H9 (cell line): ENCODE measurements at regions not wholly inside any gene's neighbourhood (a gene's known extent, or its start where the extent isn't known, plus 50 kb on each side); places are given as distances from the start of the nearest gene placed in this dataset.

ENCODE experiments used
- DNase-seq: peaks from one replicate; pipeline ENCODE4 v3.0.0-alpha.2; 2017
- H2AFZ ChIP-seq: one replicate; pipeline ENCODE4 v1.6.1; 2013; ENCODE audit warnings: mild to moderate bottlenecking, low read length, control low read depth, moderate library complexity
- H2AK5ac ChIP-seq: 2 replicates; pipeline ENCODE4 v1.6.1; 2013; ENCODE audit warnings: low read length, control low read depth, mixed read lengths; ENCODE audit not compliant: insufficient read length
- H2BK120ac ChIP-seq: one replicate; pipeline ENCODE4 v1.6.1; 2013; ENCODE audit warnings: low read depth, mild to moderate bottlenecking, low read length, control low read depth, inconsistent platforms; ENCODE audit not compliant: poor library complexity, severe bottlenecking
- H2BK12ac ChIP-seq: 2 replicates; pipeline ENCODE4 v1.6.1; 2013; ENCODE audit warnings: low read length, control low read depth, mixed read lengths, low read depth; ENCODE audit not compliant: insufficient read length
- H2BK15ac ChIP-seq: 2 replicates; pipeline ENCODE4 v1.6.1; 2013; ENCODE audit warnings: low read depth, low read length, control low read depth
- H2BK20ac ChIP-seq: one replicate; pipeline ENCODE4 v1.6.1; 2013; ENCODE audit warnings: low read depth, mild to moderate bottlenecking, low read length, control low read depth, inconsistent platforms; ENCODE audit not compliant: poor library complexity, severe bottlenecking
- H2BK5ac ChIP-seq: 2 replicates; pipeline ENCODE4 v1.6.1; 2013; ENCODE audit warnings: low read length, control low read depth, mixed read lengths; ENCODE audit not compliant: insufficient read length
- H3K14ac ChIP-seq: 2 replicates; pipeline ENCODE4 v1.6.1; 2013; ENCODE audit warnings: low read length, control low read depth; ENCODE audit not compliant: insufficient read depth
- H3K18ac ChIP-seq: 2 replicates; pipeline ENCODE4 v1.6.1; 2013; ENCODE audit warnings: low read depth, mild to moderate bottlenecking, mixed read lengths, low read length, control low read depth; ENCODE audit not compliant: insufficient read length
- H3K23ac ChIP-seq: 2 replicates; pipeline ENCODE4 v1.6.1; 2013; ENCODE audit warnings: low read length, control low read depth, mixed read lengths, low read depth; ENCODE audit not compliant: insufficient read length
- H3K23me2 ChIP-seq: 2 replicates; pipeline ENCODE4 v1.6.1; 2013; ENCODE audit warnings: low read depth, mild to moderate bottlenecking, mixed read lengths, low read length, control low read depth; ENCODE audit not compliant: insufficient read length, poor library complexity, severe bottlenecking
- H3K27ac ChIP-seq: 2 replicates; pipeline ENCODE4 v1.5.1; 2013; ENCODE audit warnings: low read length, control low read depth, mixed read lengths, low read depth; ENCODE audit not compliant: insufficient read length
- H3K27me3 ChIP-seq: 2 replicates; pipeline ENCODE4 v1.6.1; 2013; ENCODE audit warnings: low read length, control low read depth, inconsistent platforms; ENCODE audit not compliant: insufficient read depth
- H3K4ac ChIP-seq: 2 replicates; pipeline ENCODE4 v1.6.1; 2013; ENCODE audit warnings: low read depth, mild to moderate bottlenecking, control low read depth, inconsistent platforms, low read length, moderate library complexity
- H3K4me1 ChIP-seq: 2 replicates; pipeline ENCODE4 v1.6.1; 2013; ENCODE audit warnings: low read length, control low read depth, inconsistent platforms; ENCODE audit not compliant: insufficient read depth
- H3K4me2 ChIP-seq: 2 replicates; pipeline ENCODE4 v1.6.1; 2013; ENCODE audit warnings: low read length, control low read depth, mixed read lengths; ENCODE audit not compliant: insufficient read length, insufficient read depth
- H3K56ac ChIP-seq: 2 replicates; pipeline ENCODE4 v1.6.1; 2013; ENCODE audit warnings: low read depth, mild to moderate bottlenecking, mixed read lengths, low read length, control low read depth; ENCODE audit not compliant: insufficient read length
- H3K79me1 ChIP-seq: 2 replicates; pipeline ENCODE4 v1.6.1; 2013; ENCODE audit warnings: low read depth, mild to moderate bottlenecking, moderate library complexity, low read length, control low read depth, inconsistent platforms; ENCODE audit not compliant: insufficient read depth, poor library complexity, severe bottlenecking
- H3K79me2 ChIP-seq: 2 replicates; pipeline ENCODE4 v1.6.1; 2013; ENCODE audit warnings: low read length, control low read depth, inconsistent platforms; ENCODE audit not compliant: insufficient read depth
- H3K9ac ChIP-seq: 2 replicates; pipeline ENCODE4 v1.6.1; 2013; ENCODE audit warnings: low read length, control low read depth, mixed read lengths; ENCODE audit not compliant: insufficient read length; ENCODE audit errors: extremely low read depth
- H3K9me3 ChIP-seq: one replicate; pipeline ENCODE4 v1.6.1; 2013; ENCODE audit warnings: low read depth, low read length, inconsistent platforms; ENCODE audit not compliant: control insufficient read depth
- H3T11ph ChIP-seq: one replicate; pipeline ENCODE4 v1.6.1; 2013; ENCODE audit warnings: mild to moderate bottlenecking, low read length, control low read depth, inconsistent platforms
- H4K20me1 ChIP-seq: one replicate; pipeline ENCODE4 v1.6.1; 2013; ENCODE audit not compliant: control insufficient read depth, insufficient read length, insufficient read depth
- H4K5ac ChIP-seq: 2 replicates; pipeline ENCODE4 v1.6.1; 2013; ENCODE audit warnings: low read depth, mild to moderate bottlenecking, mixed read lengths, low read length, control low read depth; ENCODE audit not compliant: insufficient read length
- H4K8ac ChIP-seq: replicated peaks from 2 replicates; pipeline ENCODE4 v1.6.1; 2013; ENCODE audit warnings: low read length, control low read depth, mixed read lengths, low read depth; ENCODE audit not compliant: insufficient read length
- H4K91ac ChIP-seq: 2 replicates; pipeline ENCODE4 v1.6.1; 2013; ENCODE audit warnings: low read depth, mild to moderate bottlenecking, moderate library complexity, mixed read lengths, low read length, control low read depth; ENCODE audit not compliant: insufficient read length
- H3K27ac Mint-ChIP-seq, 3 experiments: 2 replicates in 2 of 3; 3 replicates in 1 of 3; pipeline ENCODE4 v1.8.0; 2020 to 2021; ENCODE audit warnings: mixed read lengths in 3 of 3, mild to moderate bottlenecking in 1 of 3, moderate library complexity in 1 of 3
- H3K27me3 Mint-ChIP-seq: 2 replicates; pipeline ENCODE4 v1.8.0; 2021; ENCODE audit warnings: low read depth, mild to moderate bottlenecking, moderate library complexity, mixed read lengths
- H3K36me3 Mint-ChIP-seq, 3 experiments: 2 replicates in 2 of 3; 3 replicates in 1 of 3; pipeline ENCODE4 v1.8.0; 2020 to 2021; ENCODE audit warnings: low read depth in 3 of 3, mixed read lengths in 3 of 3; ENCODE audit not compliant: insufficient read depth in 1 of 3
- H3K4me1 Mint-ChIP-seq, 2 experiments: 2 replicates each; pipeline ENCODE4 v1.8.0; 2020; ENCODE audit warnings: mixed read lengths in 2 of 2
- H3K4me3 Mint-ChIP-seq, 2 experiments: 2 replicates in 1 of 2; 3 replicates in 1 of 2; pipeline ENCODE4 v1.8.0; 2020 to 2021; ENCODE audit warnings: mild to moderate bottlenecking in 2 of 2, mixed read lengths in 2 of 2, moderate library complexity in 1 of 2
- H3K9me3 Mint-ChIP-seq, 2 experiments: 2 replicates in 1 of 2; 3 replicates in 1 of 2; pipeline ENCODE4 v1.8.0; 2020; ENCODE audit warnings: mild to moderate bottlenecking in 2 of 2, mixed read lengths in 2 of 2, moderate library complexity in 1 of 2
- WGBS: extraction: QIAGEN DNeasy Blood & Tissue Kit; methylation state at CpG from one replicate; pipeline ENCODE4 v1.1.7; 2013; ENCODE audit warnings: missing lambda C conversion rate, low lambda C conversion rate, mixed read lengths; ENCODE audit not compliant: insufficient read length; ENCODE audit errors: extremely low coverage; 5-methylcytosine and 5-hydroxymethylcytosine counted together
- TF ChIP-seq, protein P1 (sequence below): fragments of 200-600 bp; sonication (generic); conservative IDR thresholded peaks from 3 replicates; pipeline ENCODE4 v1.8.0; 2021; ENCODE audit warnings: antibody characterized with exemption, mild to moderate bottlenecking

GRCh38 chr7:135834266-135834665 lies 85.7 kb upstream of the FAM180A start:
- no peaks in the 10 kb centered on the region for H3K23me2 ChIP-seq
- H3K23ac ChIP-seq: no peak overlapping the region
- H2BK120ac ChIP-seq: no peak overlapping the region
- TF ChIP-seq, protein P1, sequence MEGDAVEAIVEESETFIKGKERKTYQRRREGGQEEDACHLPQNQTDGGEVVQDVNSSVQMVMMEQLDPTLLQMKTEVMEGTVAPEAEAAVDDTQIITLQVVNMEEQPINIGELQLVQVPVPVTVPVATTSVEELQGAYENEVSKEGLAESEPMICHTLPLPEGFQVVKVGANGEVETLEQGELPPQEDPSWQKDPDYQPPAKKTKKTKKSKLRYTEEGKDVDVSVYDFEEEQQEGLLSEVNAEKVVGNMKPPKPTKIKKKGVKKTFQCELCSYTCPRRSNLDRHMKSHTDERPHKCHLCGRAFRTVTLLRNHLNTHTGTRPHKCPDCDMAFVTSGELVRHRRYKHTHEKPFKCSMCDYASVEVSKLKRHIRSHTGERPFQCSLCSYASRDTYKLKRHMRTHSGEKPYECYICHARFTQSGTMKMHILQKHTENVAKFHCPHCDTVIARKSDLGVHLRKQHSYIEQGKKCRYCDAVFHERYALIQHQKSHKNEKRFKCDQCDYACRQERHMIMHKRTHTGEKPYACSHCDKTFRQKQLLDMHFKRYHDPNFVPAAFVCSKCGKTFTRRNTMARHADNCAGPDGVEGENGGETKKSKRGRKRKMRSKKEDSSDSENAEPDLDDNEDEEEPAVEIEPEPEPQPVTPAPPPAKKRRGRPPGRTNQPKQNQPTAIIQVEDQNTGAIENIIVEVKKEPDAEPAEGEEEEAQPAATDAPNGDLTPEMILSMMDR: no peak
- WGBS: no CpG with 5 or more reads among the region's 8 CpGs
- no peak overlapping the region for H2BK12ac ChIP-seq
- H4K5ac ChIP-seq: no peak overlapping the region
- Mint-ChIP-seq H3K9me3 (no peaks in the 10 kb centered on the region; a peak in 1 of 5 replicates), H3K27ac (no peak overlapping the region), H3K4me1 (peaks cover 8% of the 10 kb centered on the region in 2 experiments; a peak in 3 of 4 replicates), H3K4me3 (no peak overlapping the region), H3K36me3 (no peaks in the 10 kb centered on the region), H3K27me3 (no peaks in the 10 kb centered on the region)
- H2AK5ac ChIP-seq: no peak overlapping the region
- H2BK15ac ChIP-seq: no peak overlapping the region
- H3K27me3 ChIP-seq: no peaks in the 10 kb centered on the region
- no peak overlapping the region for H2BK20ac ChIP-seq
- no peak overlapping the region for H3T11ph ChIP-seq
- no peak overlapping the region for H3K18ac ChIP-seq
- H3K4me1 ChIP-seq: no peaks in the 10 kb centered on the region
- H2AFZ ChIP-seq: no peak overlapping the region
- H3K79me1 ChIP-seq: no peaks in the 10 kb centered on the region
- no peak overlapping the region for H3K14ac ChIP-seq
- no peaks in the 10 kb centered on the region for H4K20me1 ChIP-seq
- no peak overlapping the region for H4K91ac ChIP-seq
- H4K8ac ChIP-seq: no peak overlapping the region
- H3K9me3 ChIP-seq: no peaks in the 10 kb centered on the region
- no peak for DNase-seq
- H2BK5ac ChIP-seq: no peak overlapping the region
- no peak overlapping the region for H3K9ac ChIP-seq
- H3K56ac ChIP-seq: no peak overlapping the region
- no peak overlapping the region for H3K4me2 ChIP-seq
- no peaks in the 10 kb centered on the region for H3K79me2 ChIP-seq
- H3K4ac ChIP-seq: no peak overlapping the region
- no peak overlapping the region for H3K27ac ChIP-seq
